Esophagus muscularis mucosa (tissue), 3 donors: ENCODE measurements at regions not wholly inside any gene's neighbourhood (a gene's known extent, or its start where the extent isn't known, plus 50 kb on each side); places are given as distances from the start of the nearest gene placed in this dataset.

Experiments
- CTCF ChIP-seq, 3 experiments: fragments of 200-600 bp in 2 of 3; fragments of 450-650 bp in 1 of 3; sonication (generic) in 2 of 3; IDR thresholded peaks; one replicate each; pipeline ENCODE4 v1.5.1; 2017 to 2019; ENCODE audit warnings: antibody characterized with exemption in 3 of 3, mild to moderate bottlenecking in 2 of 3, moderate library complexity in 1 of 3
- POLR2A ChIP-seq: fragments of 450-650 bp; IDR thresholded peaks from one replicate; pipeline ENCODE4 v1.6.1; 2017; ENCODE audit warnings: antibody characterized with exemption, moderate library complexity, mild to moderate bottlenecking, low read depth
- POLR2AphosphoS5 ChIP-seq, 2 donors: sonication (generic); formaldehyde crosslinking; IDR thresholded peaks; one replicate each; pipeline ENCODE4 v1.6.1; 2017; ENCODE audit warnings: antibody characterized with exemption in 2 of 2

- TF ChIP-seq CTCF (IDR thresholded peaks at IDR 0.05) (no peak), POLR2A (no peak), POLR2AphosphoS5 (IDR thresholded peaks at IDR 0.05) (no peak)
Measured at GRCh38 chr14:27205036-27205435, 607.2 kb upstream of the NOVA1 start.
